H1 (cell line): ENCODE measurements at regions not wholly inside any gene's neighbourhood (a gene's known extent, or its start where the extent isn't known, plus 50 kb on each side); places are given as distances from the start of the nearest gene placed in this dataset.

ENCODE experiments used
- BACH1 ChIP-seq: IDR thresholded peaks from 2 replicates; pipeline ENCODE4 v1.6.1; 2012; ENCODE audit warnings: low read length, improper control_type of control experiment
- CHD7 ChIP-seq: fragments of 300-600 bp; sonication (generic); IDR thresholded peaks from 2 replicates; pipeline ENCODE4 v1.7.1; 2012; ENCODE audit warnings: low read length, moderate library complexity, mild to moderate bottlenecking, inconsistent platforms; ENCODE audit not compliant: insufficient replicate concordance
- EGR1 ChIP-seq: IDR thresholded peaks from 2 replicates; pipeline ENCODE4 v1.6.1; 2011; ENCODE audit warnings: low read depth, low read length, borderline replicate concordance
- EZH2 ChIP-seq: fragments of 200-600 bp; sonication (generic); IDR thresholded peaks from 2 replicates; pipeline ENCODE4 v1.7.1; 2012; ENCODE audit warnings: low read depth, mild to moderate bottlenecking, moderate library complexity, low read length, inconsistent platforms; ENCODE audit not compliant: severe bottlenecking
- MAFK ChIP-seq: IDR thresholded peaks from 2 replicates; pipeline ENCODE4 v1.6.1; 2012; ENCODE audit warnings: low read depth, mild to moderate bottlenecking, improper control_type of control experiment, low read length
- NRF1 ChIP-seq: IDR thresholded peaks from 2 replicates; pipeline ENCODE4 v1.6.1; 2011; ENCODE audit warnings: mild to moderate bottlenecking, low read depth, low read length, improper control_type of control experiment
- RNF2 ChIP-seq: fragments of 200-900, 300-1000 bp; sonication (generic); IDR thresholded peaks from 2 replicates; pipeline ENCODE4 v1.7.1; 2016; ENCODE audit warnings: borderline replicate concordance, low read depth, mild to moderate bottlenecking, antibody characterized with exemption, low read length; ENCODE audit not compliant: poor library complexity, severe bottlenecking; ENCODE audit errors: missing control alignments
- RXRA ChIP-seq: IDR thresholded peaks from 2 replicates; pipeline ENCODE4 v1.6.1; 2011; ENCODE audit warnings: low read depth, mild to moderate bottlenecking, low read length, moderate library complexity; ENCODE audit not compliant: insufficient read depth
- SP4 ChIP-seq: IDR thresholded peaks from 2 replicates; pipeline ENCODE4 v1.6.1; 2012; ENCODE audit warnings: low read length, inconsistent platforms
- SRF ChIP-seq: IDR thresholded peaks from 2 replicates; pipeline ENCODE4 v1.6.1; 2011; ENCODE audit warnings: mild to moderate bottlenecking, low read depth, low read length, moderate library complexity
- TAF7 ChIP-seq: optimal IDR thresholded peaks from 2 replicates; pipeline ENCODE3; 2011; ENCODE audit warnings: low read depth, mild to moderate bottlenecking, inconsistent platforms, low read length, moderate library complexity, borderline replicate concordance
- TF ChIP-seq, protein P1 (sequence below): IDR thresholded peaks from 2 replicates; pipeline ENCODE4 v1.6.1; 2012; ENCODE audit warnings: inconsistent platforms

- TF ChIP-seq CHD7 (no peak), MAFK (no peak), SP4 (no peak), RNF2 (no peak), NRF1 (no peak), BACH1 (no peak), TAF7 (no peak), RXRA (no peak), EGR1 (no peak), EZH2 (no peak), SRF (no peak)
- TF ChIP-seq, protein P1, sequence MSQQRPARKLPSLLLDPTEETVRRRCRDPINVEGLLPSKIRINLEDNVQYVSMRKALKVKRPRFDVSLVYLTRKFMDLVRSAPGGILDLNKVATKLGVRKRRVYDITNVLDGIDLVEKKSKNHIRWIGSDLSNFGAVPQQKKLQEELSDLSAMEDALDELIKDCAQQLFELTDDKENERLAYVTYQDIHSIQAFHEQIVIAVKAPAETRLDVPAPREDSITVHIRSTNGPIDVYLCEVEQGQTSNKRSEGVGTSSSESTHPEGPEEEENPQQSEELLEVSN: no peak
Observed at GRCh38 chr1:208829595-208829994, 585.4 kb upstream of the PLXNA2 start (continued).
